ENCODE measurements at regions not wholly inside any gene's neighbourhood (a gene's known extent, or its start where the extent isn't known, plus 50 kb on each side); places are given as distances from the start of the nearest gene placed in this dataset.

DNA sequence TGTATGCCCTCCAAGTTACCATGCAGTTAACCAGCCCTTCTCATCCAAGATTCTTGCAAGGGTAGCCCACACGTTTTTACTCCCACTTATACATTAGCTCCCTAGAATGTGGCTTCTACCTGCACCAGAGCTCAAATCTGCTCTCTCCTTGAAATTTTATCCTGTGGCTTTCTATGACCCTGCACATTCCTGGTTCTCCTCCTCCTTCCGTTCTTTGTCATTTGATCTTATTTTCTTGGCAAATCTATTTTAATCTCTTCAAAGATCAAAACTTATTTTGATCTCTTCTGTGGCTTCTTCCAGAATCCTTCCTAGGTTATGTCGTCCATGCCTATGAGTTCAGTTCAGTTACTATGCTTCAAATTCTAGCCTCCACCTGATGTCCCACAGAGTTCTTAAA is 115.6 kb upstream of the GUCA2B start:
- intact Hi-C loops (cut with DNase I), result loop anchor here in 1 of 2 donors (5.0 kb wide), 3 partner anchors 80 to 465 kb away; no protein-coding TSS in a partner anchor
- 20 to 40% (median 23%) methylated on average over 3 of the region's 3 CpGs for WGBS, 3 donors

DNA sequence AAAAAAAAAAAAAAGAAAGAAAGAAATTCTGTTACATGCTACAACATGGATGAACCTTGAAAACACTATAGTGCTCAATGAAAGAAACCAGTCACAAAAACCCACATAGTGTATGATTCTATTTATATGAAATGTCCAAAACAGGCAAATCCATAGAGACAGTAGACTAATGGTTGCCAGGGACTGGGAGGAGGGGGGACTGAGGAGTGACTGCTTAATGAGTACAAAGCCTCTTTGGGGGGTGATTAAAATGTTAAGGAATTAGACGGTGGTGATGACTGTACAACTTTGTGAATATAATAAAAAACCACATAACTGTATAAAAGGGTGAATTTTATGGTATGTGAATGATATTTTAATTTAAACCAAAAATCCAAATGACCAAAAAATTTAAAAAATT is 116.0 kb upstream of the GUCA2B start:
- no peaks in the 10 kb centered on the region for H3K36me3 ChIP-seq (ENCODE audit: insufficient read depth in 1 of 2, low read depth in 1 of 2)
- DNase-seq, result no peak
- no peak overlapping the region for H3K27ac ChIP-seq
- H3K27me3 ChIP-seq (ENCODE audit: insufficient read depth in 3 of 3, low read length in 2 of 3), result no peaks in the 10 kb centered on the region
- 11 to 27% (median 18%) methylated on average over 1 of the region's 1 CpG for WGBS, 3 donors
- H3K9me3 ChIP-seq, result no peaks in the 10 kb centered on the region
- H3K4me3 ChIP-seq, result no peak overlapping the region
- intact Hi-C loops (cut with DNase I), result loop anchor here in 1 of 2 donors (5.0 kb wide), 3 partner anchors 80 to 465 kb away; no protein-coding TSS in a partner anchor
- TF ChIP-seq CTCF (IDR thresholded peaks at IDR 0.05), result no peak
- H3K4me1 ChIP-seq, result peaks cover 8% of the 10 kb centered on the region
- ATAC-seq, result no peak

More for the DNA sequence above, 115.6 kb upstream of the GUCA2B start:
- no peak for TF ChIP-seq CTCF (IDR thresholded peaks at IDR 0.05)
- DNase-seq (no peak), ATAC-seq (no peak)
- no peaks in the 10 kb centered on the region for H3K36me3 ChIP-seq (ENCODE audit: insufficient read depth in 1 of 2, low read depth in 1 of 2)
- H3K27me3 ChIP-seq (ENCODE audit: insufficient read depth in 3 of 3, low read length in 2 of 3), result no peaks in the 10 kb centered on the region
- H3K27ac ChIP-seq, result no peak overlapping the region
- no peaks in the 10 kb centered on the region for H3K9me3 ChIP-seq
- no peak overlapping the region for H3K4me3 ChIP-seq
- peaks cover 8% of the 10 kb centered on the region for H3K4me1 ChIP-seq

- TF ChIP-seq CTCF (IDR thresholded peaks at IDR 0.05), result no peak
- Histone ChIP-seq H3K4me1 (peaks cover 8% of the 10 kb centered on the region), H3K4me3 (peak overlapping the region; percentile 96), H3K9me3 (no peaks in the 10 kb centered on the region), H3K27ac (peak overlapping the region; percentile 76), H3K36me3 (ENCODE audit: insufficient read depth in 1 of 2, low read depth in 1 of 2) (no peaks in the 10 kb centered on the region), H3K27me3 (ENCODE audit: insufficient read depth in 3 of 3, low read length in 2 of 3) (no peaks in the 10 kb centered on the region)
- 2 to 3% (median 2%) methylated on average over 39 to 60 of the region's 60 CpGs for WGBS, 3 donors
- intact Hi-C loops (cut with DNase I), result loop anchor here in 1 of 2 donors (5.0 kb wide), 3 partner anchors 79 to 464 kb away; no protein-coding TSS in a partner anchor
- DNase-seq (peak; percentile 97 to 98), ATAC-seq (peak; percentile 98 to 99 (median 98))
Measured at GRCh38 chr1:42035830-42036604, 117.2 kb upstream of the GUCA2B start.

DNA sequence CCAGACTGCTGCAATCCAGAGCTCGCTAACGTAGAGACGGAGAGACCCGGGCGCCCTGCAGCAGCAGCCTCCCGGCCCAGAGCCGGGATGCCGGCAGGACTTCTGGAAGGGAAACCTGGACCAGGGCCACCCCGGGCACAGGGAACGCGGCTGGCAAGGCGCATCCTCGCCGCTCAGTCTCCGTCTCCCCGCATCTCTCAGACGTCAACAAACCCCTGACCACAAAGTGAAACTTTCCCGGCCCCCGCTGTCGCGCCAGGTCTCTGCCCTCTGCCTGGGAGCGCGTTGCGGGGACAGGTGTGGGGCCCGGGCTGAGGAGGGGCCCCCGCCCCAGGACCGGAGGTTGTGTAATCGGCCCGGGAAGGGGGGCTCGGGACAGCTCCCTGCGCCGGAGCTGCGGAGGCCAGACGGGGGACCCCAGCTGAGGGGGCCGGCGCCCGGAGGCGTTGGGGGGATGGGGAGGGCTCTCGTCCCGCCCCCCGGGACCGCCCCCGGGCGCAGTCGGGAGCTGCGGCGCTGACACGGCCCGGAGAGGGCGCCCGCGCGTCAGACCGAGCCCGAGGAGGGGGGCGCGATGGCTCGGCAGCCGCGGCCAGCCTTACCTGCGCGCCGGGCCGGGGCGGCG is 116.6 kb upstream of the HIVEP3 start:
- intact Hi-C loops (cut with DNase I), result loop anchor here in 1 of 2 donors (5.0 kb wide), 3 partner anchors 78 to 463 kb away; no protein-coding TSS in a partner anchor

More for the DNA sequence above, 116.6 kb upstream of the HIVEP3 start:
- no peaks in the 10 kb centered on the region for H3K27me3 ChIP-seq (ENCODE audit: insufficient read depth in 3 of 3, low read length in 2 of 3)
- H3K9me3 ChIP-seq, result no peaks in the 10 kb centered on the region
- DNase-seq (peak; percentile 57 to 78), ATAC-seq (peak; percentile 77 to 83 (median 80))
- H3K4me1 ChIP-seq, result peaks cover 8% of the 10 kb centered on the region
- H3K4me3 ChIP-seq, result peak overlapping the region; percentile 96
- TF ChIP-seq CTCF (IDR thresholded peaks at IDR 0.05), result peak; percentile 37
- WGBS, 3 donors, result 0 to 1% (median 0%) methylated on average over 26 to 66 of the region's 66 CpGs
- H3K27ac ChIP-seq, result peak overlapping the region; percentile 76
- H3K36me3 ChIP-seq (ENCODE audit: insufficient read depth in 1 of 2, low read depth in 1 of 2), result no peaks in the 10 kb centered on the region
